NCI-H748 (cell line): ENCODE measurements at regions not wholly inside any gene's neighbourhood (a gene's known extent, or its start where the extent isn't known, plus 50 kb on each side); places are given as distances from the start of the nearest gene placed in this dataset.

Source experiments
- DNase-seq: peaks from one replicate; lab custom pipeline; 2025; ENCODE audit not compliant: unreplicated experiment; lab: John Stamatoyannopoulos, UW

GRCh38 chr10:4775808-4776207, 50.2 kb upstream of the AKR1E2 start:
- DNase-seq = no peak

DNA sequence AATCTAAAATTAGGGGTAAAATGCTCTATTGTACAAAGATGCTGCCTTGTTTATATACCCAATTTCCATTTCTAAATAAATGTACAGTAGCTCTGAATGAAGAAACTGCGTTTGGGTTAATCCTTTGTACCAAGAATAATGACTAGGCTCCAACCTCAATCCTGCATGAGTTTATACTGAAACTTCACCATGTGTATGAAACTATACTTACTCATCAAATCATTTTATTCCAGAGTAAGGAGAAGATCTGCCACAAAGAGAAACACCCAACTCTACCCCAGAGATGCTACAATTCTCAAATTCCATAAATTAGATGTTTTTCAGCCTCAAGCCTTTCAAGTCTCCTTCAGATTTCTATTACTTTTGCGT, 53.8 kb upstream of the AKR1E2 start:
- DNase-seq = no peak

- no peak for DNase-seq
Observed at GRCh38 chr10:4771554-4772201, 54.3 kb upstream of the AKR1E2 start.

- DNase-seq = peak; percentile 22
Observed at GRCh38 chr10:4770801-4771553, 55.0 kb upstream of the AKR1E2 start.

DNA sequence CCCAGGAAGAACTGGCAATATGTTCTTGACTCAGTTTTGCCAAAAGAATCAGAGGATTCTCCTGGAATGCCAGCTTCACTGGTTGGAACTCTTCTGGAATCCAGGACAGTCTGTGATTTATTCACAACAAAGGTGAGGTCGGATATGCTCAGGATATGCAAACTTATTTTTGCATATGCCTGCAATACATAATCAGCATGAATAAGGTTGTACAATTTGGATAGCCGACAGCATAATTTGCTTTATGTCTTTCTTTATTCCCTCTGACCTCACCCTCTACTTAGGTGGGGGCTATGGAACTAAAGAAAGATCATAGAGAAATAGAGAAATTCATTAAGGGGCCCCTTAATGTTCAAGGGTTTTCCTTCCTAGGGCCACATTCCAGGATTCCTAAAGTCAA, 57.6 kb upstream of the AKR1E2 start:
- DNase-seq = no peak

DNA sequence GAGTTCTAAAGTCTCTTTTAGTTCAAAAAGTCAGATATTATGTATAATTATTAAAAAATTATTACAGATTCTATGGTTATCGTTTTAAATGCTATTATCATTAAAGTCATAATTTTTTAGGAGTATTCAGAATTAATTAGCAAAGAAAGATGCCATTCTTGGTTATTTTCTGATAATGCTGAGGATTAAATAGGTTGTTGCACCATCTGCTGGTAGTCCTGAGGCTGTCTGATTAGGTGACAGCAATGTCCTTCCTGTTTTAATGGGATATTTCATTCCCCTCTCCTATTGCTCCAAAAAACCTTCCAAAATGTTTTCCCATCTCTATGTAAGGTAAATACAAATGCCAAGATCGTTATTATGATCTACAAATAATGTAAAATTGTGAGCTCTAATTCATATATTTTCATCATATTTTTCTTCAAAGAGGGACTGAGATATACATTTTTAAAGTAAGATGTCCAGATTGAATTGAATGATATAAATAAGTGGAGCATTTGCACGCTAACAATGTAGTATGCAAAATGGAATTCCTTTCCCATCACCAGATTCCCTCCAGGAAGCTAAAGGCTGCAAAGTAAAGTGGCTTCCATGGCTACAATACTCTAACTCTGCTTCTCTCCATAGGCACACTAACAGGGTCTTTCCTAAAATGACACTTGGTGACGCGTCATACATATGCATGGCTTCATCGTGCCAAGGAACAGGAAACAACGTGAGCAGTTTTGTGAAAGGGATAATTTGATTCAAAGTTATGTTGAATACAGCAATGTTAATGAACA, 58.8 kb upstream of the AKR1E2 start:
- DNase-seq = peak; percentile 25

DNA sequence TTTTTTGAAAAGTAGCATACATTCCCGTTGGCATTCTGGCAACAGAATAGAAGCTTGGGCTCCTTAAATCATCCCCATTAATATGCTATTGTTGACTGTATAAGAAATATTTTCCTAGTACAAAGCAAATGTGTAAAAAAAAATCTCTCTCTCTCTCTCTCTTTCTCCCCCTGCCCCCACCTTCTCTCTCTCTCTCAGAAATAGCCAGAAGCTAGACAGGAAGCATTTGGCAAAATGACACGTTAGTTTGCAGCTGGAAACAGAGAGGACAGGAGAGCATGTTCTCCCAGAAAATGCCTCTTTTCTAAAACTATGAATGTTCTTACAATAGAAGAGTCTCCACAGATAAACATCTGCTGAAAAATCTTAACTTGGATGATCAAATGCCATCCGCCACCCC, 59.6 kb upstream of the AKR1E2 start:
- no peak for DNase-seq

GRCh38 chr10:4765428-4765827, 60.6 kb upstream of the AKR1E2 start:
- DNase-seq = no peak

GRCh38 chr10:4763960-4764428, 62.0 kb upstream of the AKR1E2 start:
- DNase-seq = peak; percentile 32

- DNase-seq = no peak
Observed at GRCh38 chr10:4763513-4763912, 62.5 kb upstream of the AKR1E2 start.

DNA sequence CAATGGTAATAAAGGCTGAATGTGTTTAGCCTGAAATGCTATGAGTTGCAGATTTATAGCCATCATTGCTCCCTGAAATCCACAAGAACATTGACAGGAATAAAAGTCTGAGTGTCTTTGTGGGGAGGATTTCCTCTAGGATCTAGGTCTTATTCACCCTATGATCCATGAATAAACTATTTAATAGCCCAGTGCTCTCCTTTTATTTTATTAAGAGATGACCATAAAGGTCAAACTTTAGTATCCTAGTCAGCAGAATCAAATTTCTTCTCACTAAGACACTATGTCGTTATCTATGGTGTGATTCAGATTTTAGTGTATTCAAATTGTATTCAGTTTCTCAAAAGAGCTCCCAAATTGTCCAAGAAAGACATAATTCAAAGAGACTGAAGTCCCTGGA, 67.8 kb upstream of the AKR1E2 start:
- DNase-seq = no peak

DNA sequence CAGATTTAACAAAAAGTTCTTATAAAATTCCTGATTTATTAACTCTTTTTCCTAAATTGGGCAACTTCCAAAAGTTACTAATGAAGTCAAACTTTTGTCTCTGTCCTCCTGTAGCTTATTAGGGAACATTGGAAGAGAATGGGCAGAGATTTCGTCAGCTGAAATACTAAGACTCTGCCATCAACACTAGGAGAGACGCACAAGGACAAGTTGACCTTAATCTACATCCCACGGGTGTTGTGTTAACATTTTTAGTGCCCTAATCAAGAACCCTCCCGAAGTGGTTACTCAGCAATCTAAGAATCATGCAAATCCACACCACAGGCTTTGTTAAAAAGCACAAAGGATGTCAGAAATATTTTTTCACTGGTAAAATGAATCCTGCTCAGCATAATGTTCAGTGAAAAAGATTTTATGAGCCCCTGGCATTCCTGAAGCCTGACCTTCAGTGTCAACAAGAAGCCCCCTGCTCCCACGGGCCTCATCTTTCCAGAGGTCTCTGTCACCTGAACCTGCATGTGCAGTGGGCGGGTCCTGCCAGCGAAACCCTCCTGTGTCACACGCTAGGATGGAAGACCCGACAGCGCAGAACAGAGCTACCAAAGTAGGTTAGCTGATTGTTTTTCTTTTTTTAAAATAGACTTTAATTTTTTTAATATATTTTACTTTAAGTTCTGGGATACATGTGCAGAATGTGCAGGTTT, 70.6 kb upstream of the AKR1E2 start:
- no peak for DNase-seq

- no peak for DNase-seq
Observed at GRCh38 chr10:4754143-4754542, 71.9 kb upstream of the AKR1E2 start.

GRCh38 chr10:4751211-4751610, 74.8 kb upstream of the AKR1E2 start:
- DNase-seq = no peak

- no peak for DNase-seq
Observed at GRCh38 chr10:4749271-4749574, 76.8 kb upstream of the AKR1E2 start.

DNA sequence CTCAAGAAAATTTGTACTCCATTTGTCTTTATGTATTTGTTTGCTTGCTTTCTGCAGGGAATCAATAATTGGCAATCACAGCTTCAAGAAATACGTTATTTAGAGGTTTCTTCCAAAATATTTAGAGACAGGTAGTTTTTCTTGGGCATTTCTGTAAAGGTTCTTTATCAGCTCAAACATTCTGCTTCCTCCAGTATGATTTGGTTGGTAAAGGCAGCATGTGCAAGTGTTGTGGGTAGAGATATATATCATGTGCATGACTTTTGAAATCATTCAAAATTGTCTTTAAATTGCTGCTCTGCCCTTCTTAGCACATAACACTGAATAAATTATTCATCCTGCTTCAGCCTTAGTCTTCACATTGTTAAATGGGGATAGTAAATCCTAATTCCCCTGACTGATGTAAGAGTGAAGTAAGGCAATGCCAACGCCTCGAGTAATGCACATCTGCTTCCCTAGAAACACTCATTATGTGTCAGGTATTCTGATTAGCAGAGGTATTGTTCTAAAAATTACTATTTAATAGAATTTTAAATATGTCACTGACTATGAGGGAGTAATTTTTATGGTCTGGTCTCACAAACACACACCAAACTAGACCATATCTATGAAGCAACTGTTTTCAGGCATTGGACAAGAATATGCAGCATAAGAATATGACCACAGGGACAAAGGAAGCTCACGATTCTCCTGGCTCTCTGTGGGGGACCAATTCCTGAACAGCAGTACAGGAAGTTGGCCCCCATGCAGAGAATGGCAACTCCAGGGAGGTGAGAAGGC, 77.3 kb upstream of the AKR1E2 start:
- no peak for DNase-seq

DNA sequence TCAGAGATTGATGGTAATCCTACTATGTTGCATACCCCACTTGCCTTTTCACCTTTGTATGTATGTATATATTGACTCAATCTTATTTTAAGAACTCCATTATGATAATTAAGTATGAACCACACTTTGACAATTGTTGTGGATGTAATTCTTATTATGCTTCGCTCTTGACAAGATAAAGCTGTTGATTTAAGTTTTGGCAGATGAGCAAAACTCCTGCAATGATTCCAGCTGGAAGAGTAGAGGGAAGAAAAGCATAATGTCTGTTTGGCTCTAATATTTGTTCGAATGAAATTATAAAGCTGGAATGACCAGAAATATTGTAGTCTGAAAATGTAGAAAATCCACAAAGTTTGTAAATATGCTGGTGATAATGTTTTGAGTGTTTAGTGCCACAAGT, 83.8 kb upstream of the AKR1E2 start:
- no peak for DNase-seq

- DNase-seq = no peak
Observed at GRCh38 chr10:4740471-4740870, 85.5 kb upstream of the AKR1E2 start.

- DNase-seq = no peak
Observed at GRCh38 chr10:4736608-4737007, 89.4 kb upstream of the AKR1E2 start.

- no peak for DNase-seq
Observed at GRCh38 chr10:4736183-4736582, 89.8 kb upstream of the AKR1E2 start.

GRCh38 chr10:4733843-4734224, 92.2 kb upstream of the AKR1E2 start:
- no peak for DNase-seq
